ENCODE measurements at regions not wholly inside any gene's neighbourhood (a gene's known extent, or its start where the extent isn't known, plus 50 kb on each side); places are given as distances from the start of the nearest gene placed in this dataset.

DNA sequence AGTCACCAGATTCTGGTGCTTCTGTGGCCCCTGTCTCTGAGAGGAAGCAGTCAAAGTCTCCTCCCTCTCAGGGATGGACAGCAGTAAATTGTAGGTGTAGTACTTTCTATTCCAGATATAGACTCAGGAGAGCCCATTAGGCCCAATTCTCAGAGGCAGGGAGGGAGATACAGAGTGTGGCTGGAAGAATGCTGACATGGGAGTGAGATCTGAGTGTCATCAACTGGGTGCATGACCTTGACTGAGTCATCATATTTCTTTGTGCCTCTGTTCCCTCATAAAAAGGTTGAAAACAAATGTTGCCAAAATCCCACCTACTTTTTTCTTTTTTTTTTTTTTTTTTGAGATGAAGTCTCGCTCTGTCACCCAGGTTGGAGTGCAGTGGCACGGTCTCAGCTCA, 506.1 kb downstream of the BCL11A start:
- TF ChIP-seq, protein P1, sequence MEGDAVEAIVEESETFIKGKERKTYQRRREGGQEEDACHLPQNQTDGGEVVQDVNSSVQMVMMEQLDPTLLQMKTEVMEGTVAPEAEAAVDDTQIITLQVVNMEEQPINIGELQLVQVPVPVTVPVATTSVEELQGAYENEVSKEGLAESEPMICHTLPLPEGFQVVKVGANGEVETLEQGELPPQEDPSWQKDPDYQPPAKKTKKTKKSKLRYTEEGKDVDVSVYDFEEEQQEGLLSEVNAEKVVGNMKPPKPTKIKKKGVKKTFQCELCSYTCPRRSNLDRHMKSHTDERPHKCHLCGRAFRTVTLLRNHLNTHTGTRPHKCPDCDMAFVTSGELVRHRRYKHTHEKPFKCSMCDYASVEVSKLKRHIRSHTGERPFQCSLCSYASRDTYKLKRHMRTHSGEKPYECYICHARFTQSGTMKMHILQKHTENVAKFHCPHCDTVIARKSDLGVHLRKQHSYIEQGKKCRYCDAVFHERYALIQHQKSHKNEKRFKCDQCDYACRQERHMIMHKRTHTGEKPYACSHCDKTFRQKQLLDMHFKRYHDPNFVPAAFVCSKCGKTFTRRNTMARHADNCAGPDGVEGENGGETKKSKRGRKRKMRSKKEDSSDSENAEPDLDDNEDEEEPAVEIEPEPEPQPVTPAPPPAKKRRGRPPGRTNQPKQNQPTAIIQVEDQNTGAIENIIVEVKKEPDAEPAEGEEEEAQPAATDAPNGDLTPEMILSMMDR (IDR thresholded peaks at IDR 0.05; ENCODE audit: insufficient read depth, low read length): no peak
- no peak for DNase-seq (ENCODE audit: low read depth)
- H3K4me3 ChIP-seq (ENCODE audit: low read depth, low read length): no peak overlapping the region

DNA sequence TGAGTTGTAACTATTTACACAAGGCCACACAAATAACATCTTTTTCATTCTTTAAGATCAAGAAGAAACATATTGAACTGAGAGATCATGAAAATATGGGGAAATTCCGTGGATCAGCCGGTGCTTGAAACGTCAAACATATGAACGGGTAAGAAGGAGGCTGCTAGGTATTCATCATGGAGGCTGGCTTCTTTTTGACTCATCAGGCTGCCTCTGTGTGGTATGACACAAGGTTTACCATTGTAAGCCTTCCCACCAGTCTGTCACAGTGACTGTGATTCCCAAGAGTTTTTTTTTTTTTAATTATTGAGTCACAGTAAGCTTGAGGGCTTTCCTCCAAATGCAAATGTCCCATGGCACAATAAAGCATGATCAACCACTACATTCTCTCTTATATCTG, 506.9 kb downstream of the BCL11A start:
- DNase-seq (ENCODE audit: low read depth): no peak
- TF ChIP-seq, protein P1 (IDR thresholded peaks at IDR 0.05; ENCODE audit: insufficient read depth, low read length): no peak
- H3K4me3 ChIP-seq (ENCODE audit: low read depth, low read length): no peak overlapping the region

DNA sequence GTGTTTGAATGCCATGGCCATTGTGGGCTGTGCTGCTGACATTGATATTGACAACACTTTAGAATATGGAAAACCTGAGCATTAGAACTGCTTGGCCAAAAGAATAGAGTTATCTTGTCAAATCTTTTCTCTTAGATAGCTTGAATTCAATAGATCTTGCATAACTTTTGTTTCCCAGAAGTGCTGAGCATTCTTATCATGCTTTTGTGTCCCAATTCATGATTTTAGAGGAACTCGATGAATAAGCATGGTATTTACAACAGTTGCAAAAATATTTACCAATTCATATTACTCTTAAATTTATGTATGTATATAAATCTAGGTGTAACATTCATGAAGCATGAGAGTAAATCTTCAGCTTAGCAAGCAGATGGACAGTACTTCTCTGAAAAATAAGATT, 508.0 kb downstream of the BCL11A start:
- TF ChIP-seq, protein P1 (IDR thresholded peaks at IDR 0.05; ENCODE audit: insufficient read depth, low read length): no peak
- no peak for DNase-seq (ENCODE audit: low read depth)
- no peak overlapping the region for H3K4me3 ChIP-seq (ENCODE audit: low read depth, low read length)

DNA sequence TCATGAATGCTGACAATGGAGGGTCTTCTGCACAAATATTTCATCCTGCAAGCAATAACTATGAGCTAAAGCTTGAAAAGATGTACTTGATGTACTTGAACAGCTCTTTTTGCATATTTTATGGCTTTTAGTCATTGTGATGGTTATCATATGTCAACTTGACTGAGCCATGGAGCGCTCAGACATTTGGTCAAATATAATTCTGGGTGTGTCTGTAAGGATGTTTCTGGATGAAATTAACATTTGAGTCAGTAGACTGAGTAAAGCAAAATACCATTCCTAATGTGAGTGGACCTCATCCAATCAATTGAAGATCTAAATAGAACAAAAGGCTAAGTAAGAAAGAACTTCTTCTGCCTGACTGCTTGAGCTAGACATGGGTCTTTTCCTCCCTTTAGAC, 509.0 kb downstream of the BCL11A start:
- DNase-seq (ENCODE audit: low read depth): no peak
- H3K4me3 ChIP-seq (ENCODE audit: low read depth, low read length): no peak overlapping the region
- TF ChIP-seq, protein P1 (IDR thresholded peaks at IDR 0.05; ENCODE audit: insufficient read depth, low read length): no peak

DNA sequence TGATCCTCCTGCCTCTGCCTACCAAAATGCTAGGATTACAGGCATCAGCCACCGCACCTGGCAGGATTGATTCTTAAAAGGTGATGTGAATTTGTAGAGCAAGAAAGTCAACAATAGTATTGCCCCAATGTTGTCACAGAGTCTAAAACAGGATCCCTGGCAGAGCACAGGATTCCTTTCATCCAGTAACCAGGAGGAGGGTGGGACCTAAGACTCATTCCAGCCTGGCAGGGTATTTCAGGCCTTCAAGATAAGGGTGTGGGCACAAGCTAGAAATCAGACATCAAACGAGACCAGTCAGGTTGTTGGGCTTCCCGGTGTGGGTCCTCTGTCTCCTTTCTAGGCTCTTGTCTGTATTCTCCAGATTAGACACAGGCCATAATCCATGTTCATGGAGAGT, 511.4 kb downstream of the BCL11A start:
- H3K4me3 ChIP-seq (ENCODE audit: low read depth, low read length): no peak overlapping the region
- DNase-seq (ENCODE audit: low read depth): no peak
- TF ChIP-seq, protein P1 (IDR thresholded peaks at IDR 0.05; ENCODE audit: insufficient read depth, low read length): no peak

DNA sequence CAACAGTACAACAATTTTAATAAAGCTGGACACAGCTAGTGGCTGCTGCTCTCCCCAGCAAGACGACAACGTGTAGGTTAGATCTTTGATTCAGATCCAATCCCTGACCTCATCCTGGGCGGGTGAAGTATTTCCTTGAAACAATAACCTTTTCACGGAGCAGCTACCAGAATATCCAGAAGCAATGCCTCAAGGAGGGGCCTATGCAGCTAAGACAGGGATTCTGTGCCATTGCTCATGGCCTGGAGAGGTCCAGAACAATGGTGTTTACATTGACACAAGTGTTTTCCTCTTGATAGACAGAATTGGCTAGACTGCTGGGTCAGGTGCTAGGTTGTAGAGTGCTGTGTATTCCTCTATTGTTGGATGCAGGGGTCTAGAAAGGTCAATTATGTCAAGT, 520.1 kb downstream of the BCL11A start:
- no peak for DNase-seq (ENCODE audit: low read depth)
- TF ChIP-seq, protein P1 (IDR thresholded peaks at IDR 0.05; ENCODE audit: insufficient read depth, low read length): no peak
- no peak overlapping the region for H3K4me3 ChIP-seq (ENCODE audit: low read depth, low read length)

DNA sequence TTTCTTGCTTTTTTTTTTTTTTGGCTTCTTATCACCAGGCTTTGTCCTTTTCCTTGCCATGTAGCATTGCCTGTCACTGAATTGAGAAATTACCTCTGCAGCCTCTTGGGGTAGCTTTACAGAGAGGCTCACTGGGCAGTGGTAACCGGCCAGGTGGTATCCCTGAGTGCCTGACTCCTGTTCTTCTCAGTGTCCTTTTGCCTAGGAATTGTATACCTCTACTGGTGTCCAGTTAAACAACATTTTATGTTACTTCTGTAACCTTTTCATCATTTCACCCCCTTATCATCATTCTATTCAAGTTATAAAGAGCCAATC, 523.9 kb downstream of the BCL11A start:
- TF ChIP-seq, protein P1 (IDR thresholded peaks at IDR 0.05; ENCODE audit: insufficient read depth, low read length): no peak
- no peak overlapping the region for H3K4me3 ChIP-seq (ENCODE audit: low read depth, low read length)
- DNase-seq (ENCODE audit: low read depth): no peak

Data from fibroblast of the aortic adventitia (primary cell).